Thoracic aorta (tissue), 2 donors: ENCODE measurements at regions not wholly inside any gene's neighbourhood (a gene's known extent, or its start where the extent isn't known, plus 50 kb on each side); places are given as distances from the start of the nearest gene placed in this dataset.

Experiments used
- ATAC-seq: fragments of 150-250 bp; one replicate; pipeline ENCODE4 v1.8.0; 2017; ENCODE audit warnings: low read depth; ENCODE audit not compliant: insufficient number of reproducible peaks, low FRiP score
- DNase-seq: peaks from one replicate; pipeline ENCODE4 v3.0.0-alpha.2; 2020; ENCODE audit warnings: low spot score
- H3K27ac ChIP-seq, 2 donors: fragments of 200-600 bp; sonication (generic); 1 replicate in 1 of 2; 2 replicates in 1 of 2; pipeline ENCODE4 v1.5.1; 2016; ENCODE audit warnings: mild to moderate bottlenecking in 2 of 2, moderate library complexity in 2 of 2
- H3K27me3 ChIP-seq: fragments of 200-600 bp; sonication (generic); replicated peaks from 2 replicates; pipeline ENCODE4 v1.6.0; 2016; ENCODE audit warnings: mild to moderate bottlenecking; ENCODE audit not compliant: insufficient read depth
- H3K36me3 ChIP-seq: fragments of 200-600 bp; sonication (generic); one replicate; pipeline ENCODE4 v1.5.1; 2016
- H3K4me1 ChIP-seq, 2 donors: fragments of 200-600 bp; sonication (generic); 1 replicate in 1 of 2; 2 replicates in 1 of 2; pipeline versions ENCODE4 v1.5.1 to v1.6.0; 2016; ENCODE audit warnings: low read depth in 2 of 2, mild to moderate bottlenecking in 1 of 2; ENCODE audit not compliant: control insufficient read depth in 1 of 2
- H3K4me3 ChIP-seq: fragments of 200-600 bp; sonication (generic); 2 replicates; pipeline ENCODE4 v1.5.1; 2016; ENCODE audit warnings: mild to moderate bottlenecking
- H3K9me3 ChIP-seq: fragments of 200-600 bp; sonication (generic); 2 replicates; pipeline ENCODE4 v1.5.1; 2016
- TF ChIP-seq, protein P1 (sequence below): fragments of 200-600 bp; sonication (generic); IDR thresholded peaks from one replicate; pipeline ENCODE4 v1.5.1; 2019; ENCODE audit warnings: antibody characterized with exemption

GRCh38 chr4:93888308-93888707 lies 59.8 kb downstream of the ATOH1 start:
- H3K9me3 ChIP-seq, result no peaks in the 10 kb centered on the region
- H3K27ac ChIP-seq, result no peak overlapping the region
- no peaks in the 10 kb centered on the region for H3K27me3 ChIP-seq
- H3K36me3 ChIP-seq, result no peaks in the 10 kb centered on the region
- H3K4me3 ChIP-seq, result no peak overlapping the region
- TF ChIP-seq, protein P1, sequence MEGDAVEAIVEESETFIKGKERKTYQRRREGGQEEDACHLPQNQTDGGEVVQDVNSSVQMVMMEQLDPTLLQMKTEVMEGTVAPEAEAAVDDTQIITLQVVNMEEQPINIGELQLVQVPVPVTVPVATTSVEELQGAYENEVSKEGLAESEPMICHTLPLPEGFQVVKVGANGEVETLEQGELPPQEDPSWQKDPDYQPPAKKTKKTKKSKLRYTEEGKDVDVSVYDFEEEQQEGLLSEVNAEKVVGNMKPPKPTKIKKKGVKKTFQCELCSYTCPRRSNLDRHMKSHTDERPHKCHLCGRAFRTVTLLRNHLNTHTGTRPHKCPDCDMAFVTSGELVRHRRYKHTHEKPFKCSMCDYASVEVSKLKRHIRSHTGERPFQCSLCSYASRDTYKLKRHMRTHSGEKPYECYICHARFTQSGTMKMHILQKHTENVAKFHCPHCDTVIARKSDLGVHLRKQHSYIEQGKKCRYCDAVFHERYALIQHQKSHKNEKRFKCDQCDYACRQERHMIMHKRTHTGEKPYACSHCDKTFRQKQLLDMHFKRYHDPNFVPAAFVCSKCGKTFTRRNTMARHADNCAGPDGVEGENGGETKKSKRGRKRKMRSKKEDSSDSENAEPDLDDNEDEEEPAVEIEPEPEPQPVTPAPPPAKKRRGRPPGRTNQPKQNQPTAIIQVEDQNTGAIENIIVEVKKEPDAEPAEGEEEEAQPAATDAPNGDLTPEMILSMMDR, result no peak
- ATAC-seq, result no peak
- no peaks in the 10 kb centered on the region for H3K4me1 ChIP-seq
- no peak for DNase-seq

- Histone ChIP-seq H3K4me1 (no peaks in the 10 kb centered on the region), H3K4me3 (no peak overlapping the region), H3K36me3 (no peaks in the 10 kb centered on the region), H3K27ac (no peak overlapping the region), H3K27me3 (no peaks in the 10 kb centered on the region), H3K9me3 (no peaks in the 10 kb centered on the region)
- no peak for DNase-seq
- ATAC-seq, result no peak
- TF ChIP-seq, protein P1, result no peak
These were observed 60.2 kb downstream of the ATOH1 start for GRCh38 chr4:93888768-93889167.

- Histone ChIP-seq H3K4me3 (no peak overlapping the region), H3K27me3 (no peaks in the 10 kb centered on the region), H3K9me3 (no peaks in the 10 kb centered on the region), H3K27ac (no peak overlapping the region), H3K4me1 (no peaks in the 10 kb centered on the region), H3K36me3 (no peaks in the 10 kb centered on the region)
- TF ChIP-seq, protein P1, result no peak
- ATAC-seq, result no peak
- DNase-seq, result no peak
These were observed 62.7 kb downstream of the ATOH1 start for GRCh38 chr4:93891244-93891643.

GRCh38 chr4:93894995-93895394 lies 66.4 kb downstream of the ATOH1 start:
- Histone ChIP-seq H3K27ac (no peak overlapping the region), H3K36me3 (no peaks in the 10 kb centered on the region), H3K27me3 (no peaks in the 10 kb centered on the region), H3K9me3 (no peaks in the 10 kb centered on the region), H3K4me3 (no peak overlapping the region), H3K4me1 (no peaks in the 10 kb centered on the region)
- TF ChIP-seq, protein P1, result no peak
- DNase-seq (no peak), ATAC-seq (no peak)

GRCh38 chr4:93896516-93896915 lies 68.0 kb downstream of the ATOH1 start:
- Histone ChIP-seq H3K27ac (no peak overlapping the region), H3K4me1 (no peaks in the 10 kb centered on the region), H3K4me3 (no peak overlapping the region), H3K9me3 (no peaks in the 10 kb centered on the region), H3K27me3 (no peaks in the 10 kb centered on the region), H3K36me3 (no peaks in the 10 kb centered on the region)
- TF ChIP-seq, protein P1, result no peak
- no peak for DNase-seq
- no peak for ATAC-seq
